B cell (primary cell): ENCODE measurements at regions not wholly inside any gene's neighbourhood (a gene's known extent, or its start where the extent isn't known, plus 50 kb on each side); places are given as distances from the start of the nearest gene placed in this dataset.

Experiments
- ATAC-seq: fragments of 200-7000 bp; cut with Tn5 transposase; one replicate; pipeline ENCODE4 v1.10.0; 2021; ENCODE audit warnings: low read depth, mild to moderate bottlenecking, moderate number of reproducible peaks, moderate library complexity
- CTCF ChIA-PET: fragments of 350-600 bp; sonication (Branson Sonifier 250); formaldehyde crosslinking; loops from one replicate; lab custom pipeline; 2021; ENCODE audit warnings: antibody characterized with exemption, inconsistent platforms; lab: Charles Lee
- POLR2A ChIA-PET: fragments of 350-600 bp; sonication (Branson Sonifier 250); formaldehyde crosslinking; loops from one replicate; lab custom pipeline; 2021; ENCODE audit warnings: antibody characterized with exemption; lab: Charles Lee
- DNase-seq: peaks from one replicate; pipeline ENCODE4 v3.0.0; 2013
- H2AFZ ChIP-seq: 2 replicates; pipeline ENCODE4 v1.6.1; 2012; ENCODE audit warnings: mild to moderate bottlenecking, low read depth, low read length; ENCODE audit not compliant: insufficient read depth, poor library complexity, severe bottlenecking
- H3K27ac ChIP-seq, 2 donors: 1 replicate in 1 of 2; 2 replicates in 1 of 2; pipeline ENCODE4 v1.5.1; 2012 to 2013; ENCODE audit warnings: low read length in 2 of 2, mild to moderate bottlenecking in 2 of 2, moderate library complexity in 1 of 2
- H3K27me3 ChIP-seq, 4 experiments: fragments of 200-600 bp in 1 of 4; sonication (generic) in 1 of 4; replicated peaks in 1 of 4; 1 replicate in 2 of 4; 2 replicates in 2 of 4; pipeline versions ENCODE4 v1.6.1 to v1.7.0; 2013 to 2016; ENCODE audit warnings: low read length in 3 of 4, mild to moderate bottlenecking in 2 of 4, mixed read lengths in 1 of 4, moderate library complexity in 1 of 4; ENCODE audit not compliant: insufficient read depth in 4 of 4, control insufficient read depth in 3 of 4; ENCODE audit errors: control extremely low read depth in 1 of 4
- H3K36me3 ChIP-seq, 2 experiments: replicated peaks in 1 of 2; 1 replicate in 1 of 2; 2 replicates in 1 of 2; pipeline versions ENCODE4 v1.6.1 to v1.7.1; 2013; ENCODE audit warnings: low read length in 1 of 2; ENCODE audit not compliant: insufficient read depth in 2 of 2, control insufficient read depth in 1 of 2; ENCODE audit errors: control extremely low read depth in 1 of 2, extremely low read depth in 1 of 2
- H3K4me1 ChIP-seq, 2 donors: fragments of 200-600 bp in 1 of 2; sonication (generic) in 1 of 2; 1 replicate in 1 of 2; 2 replicates in 1 of 2; pipeline versions ENCODE4 v1.5.1 to v1.6.1; 2013 to 2017; ENCODE audit warnings: low read length in 2 of 2; ENCODE audit not compliant: control insufficient read depth in 2 of 2, insufficient read depth in 2 of 2
- H3K4me2 ChIP-seq: replicated peaks from 2 replicates; pipeline ENCODE3; 2012; ENCODE audit warnings: mild to moderate bottlenecking, low read depth, low read length; ENCODE audit not compliant: poor library complexity, severe bottlenecking
- H3K4me3 ChIP-seq, 5 experiments: fragments of 200-600 bp in 1 of 5; sonication (generic) in 1 of 5; 1 replicate in 3 of 5; 2 replicates in 2 of 5; pipeline versions ENCODE4 v1.5.1 to v1.7.0; 2011 to 2016; ENCODE audit warnings: low read length in 4 of 5, mild to moderate bottlenecking in 4 of 5, low read depth in 2 of 5, control low read depth in 1 of 5, moderate library complexity in 1 of 5; ENCODE audit not compliant: insufficient read depth in 1 of 5; ENCODE audit errors: control extremely low read depth in 1 of 5, extremely low read depth in 1 of 5
- H3K79me2 ChIP-seq: fragments of 200-600 bp; sonication (generic); one replicate; pipeline ENCODE4 v1.6.0; 2016; ENCODE audit warnings: low read length; ENCODE audit not compliant: control insufficient read depth, insufficient read depth
- H3K9ac ChIP-seq: fragments of 200-600 bp; sonication (generic); 2 replicates; pipeline ENCODE4 v1.6.1; 2017; ENCODE audit warnings: mild to moderate bottlenecking, low read length, moderate library complexity
- H3K9me3 ChIP-seq, 3 donors: one replicate each; pipeline versions ENCODE4 v1.6.1 to v1.7.1; 2013; ENCODE audit warnings: low read length in 2 of 3; ENCODE audit not compliant: control insufficient read depth in 2 of 3, insufficient read depth in 1 of 3; ENCODE audit errors: control extremely low read depth in 1 of 3
- H4K20me1 ChIP-seq: 2 replicates; pipeline ENCODE4 v1.6.0; 2012; ENCODE audit warnings: mild to moderate bottlenecking, low read length; ENCODE audit not compliant: insufficient read depth, control insufficient read depth, poor library complexity, severe bottlenecking
- H3K27ac Mint-ChIP-seq: one replicate; pipeline ENCODE4 v1.8.0; 2021; ENCODE audit warnings: mixed read lengths
- H3K27me3 Mint-ChIP-seq: one replicate; pipeline ENCODE4 v1.8.0; 2021; ENCODE audit warnings: mixed read lengths
- H3K4me1 Mint-ChIP-seq: one replicate; pipeline ENCODE4 v1.8.0; 2021; ENCODE audit warnings: mixed read lengths
- H3K4me3 Mint-ChIP-seq: one replicate; pipeline ENCODE4 v1.8.0; 2021; ENCODE audit warnings: mixed read lengths
- H3K9me3 Mint-ChIP-seq: one replicate; pipeline ENCODE4 v1.8.0; 2022; ENCODE audit warnings: mixed read lengths; ENCODE audit not compliant: insufficient read depth
- EZH2 ChIP-seq: IDR thresholded peaks from 2 replicates; pipeline ENCODE4 v1.6.1; 2012; ENCODE audit warnings: borderline replicate concordance, low read depth, mild to moderate bottlenecking, moderate library complexity, low read length; ENCODE audit not compliant: insufficient read depth, poor library complexity, severe bottlenecking
- WGBS: methylation state at CpG from one replicate; pipeline ENCODE4 v1.1.5; 2013; ENCODE audit warnings: missing lambda C conversion rate; ENCODE audit not compliant: insufficient coverage; 5-methylcytosine and 5-hydroxymethylcytosine counted together
- intact Hi-C: fragments of 100-400 bp; cut with micrococcal nuclease; formaldehyde crosslinking; loops from one replicate; pipeline ENCODE4 v1.10.0; 2022
- TF ChIP-seq, protein P1 (sequence below): fragments of 200-600 bp; IDR thresholded peaks from one replicate; pipeline ENCODE4 v1.8.0; 2022; ENCODE audit warnings: antibody characterized with exemption, mild to moderate bottlenecking

DNA sequence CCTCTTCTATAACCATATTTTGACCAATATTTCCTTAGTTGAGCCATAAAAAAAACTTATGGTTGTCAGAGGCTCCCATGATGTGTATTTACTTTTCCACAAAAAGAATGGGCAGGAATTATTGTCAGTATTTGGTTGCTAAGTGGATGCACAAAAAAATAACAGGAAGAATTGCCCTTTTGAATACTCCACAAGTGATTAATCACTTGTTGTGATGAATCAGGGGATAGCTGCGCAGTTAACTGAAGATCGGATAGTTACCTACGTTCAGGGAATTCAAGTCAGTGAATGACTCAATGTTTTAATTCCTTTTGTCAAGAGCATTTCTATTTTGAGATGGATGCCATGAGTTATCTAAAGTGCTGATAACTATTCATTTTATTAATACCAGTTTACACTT, 785.2 kb upstream of the B3GALT2 start:
- H2AFZ ChIP-seq, result no peak overlapping the region
- WGBS, result no CpG with 5 or more reads among the region's 3 CpGs
- no peak overlapping the region for H3K4me2 ChIP-seq
- H3K27me3 ChIP-seq, result no peaks in the 10 kb centered on the region
- no peaks in the 10 kb centered on the region for H3K27me3 Mint-ChIP-seq
- no peak for DNase-seq
- no peak overlapping the region for H3K4me3 Mint-ChIP-seq
- no peaks in the 10 kb centered on the region for H3K79me2 ChIP-seq
- no peak for TF ChIP-seq EZH2
- TF ChIP-seq, protein P1, sequence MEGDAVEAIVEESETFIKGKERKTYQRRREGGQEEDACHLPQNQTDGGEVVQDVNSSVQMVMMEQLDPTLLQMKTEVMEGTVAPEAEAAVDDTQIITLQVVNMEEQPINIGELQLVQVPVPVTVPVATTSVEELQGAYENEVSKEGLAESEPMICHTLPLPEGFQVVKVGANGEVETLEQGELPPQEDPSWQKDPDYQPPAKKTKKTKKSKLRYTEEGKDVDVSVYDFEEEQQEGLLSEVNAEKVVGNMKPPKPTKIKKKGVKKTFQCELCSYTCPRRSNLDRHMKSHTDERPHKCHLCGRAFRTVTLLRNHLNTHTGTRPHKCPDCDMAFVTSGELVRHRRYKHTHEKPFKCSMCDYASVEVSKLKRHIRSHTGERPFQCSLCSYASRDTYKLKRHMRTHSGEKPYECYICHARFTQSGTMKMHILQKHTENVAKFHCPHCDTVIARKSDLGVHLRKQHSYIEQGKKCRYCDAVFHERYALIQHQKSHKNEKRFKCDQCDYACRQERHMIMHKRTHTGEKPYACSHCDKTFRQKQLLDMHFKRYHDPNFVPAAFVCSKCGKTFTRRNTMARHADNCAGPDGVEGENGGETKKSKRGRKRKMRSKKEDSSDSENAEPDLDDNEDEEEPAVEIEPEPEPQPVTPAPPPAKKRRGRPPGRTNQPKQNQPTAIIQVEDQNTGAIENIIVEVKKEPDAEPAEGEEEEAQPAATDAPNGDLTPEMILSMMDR, result no peak
- no peaks in the 10 kb centered on the region for H4K20me1 ChIP-seq
- H3K4me1 ChIP-seq, result no peaks in the 10 kb centered on the region
- H3K36me3 ChIP-seq, result no peaks in the 10 kb centered on the region
- intact Hi-C loops, result no loop called here
- CTCF ChIA-PET, result no interaction called here
- no peak overlapping the region for H3K4me3 ChIP-seq
- no peaks in the 10 kb centered on the region for H3K9me3 Mint-ChIP-seq
- H3K9ac ChIP-seq, result no peak overlapping the region
- no peak for ATAC-seq
- H3K9me3 ChIP-seq, result peaks cover 0 to 1% (median 0%) of the 10 kb centered on the region in 3 donors
- H3K4me1 Mint-ChIP-seq, result no peaks in the 10 kb centered on the region
- no peak overlapping the region for H3K27ac ChIP-seq
- POLR2A ChIA-PET, result no interaction called here
- H3K27ac Mint-ChIP-seq, result no peak overlapping the region

DNA sequence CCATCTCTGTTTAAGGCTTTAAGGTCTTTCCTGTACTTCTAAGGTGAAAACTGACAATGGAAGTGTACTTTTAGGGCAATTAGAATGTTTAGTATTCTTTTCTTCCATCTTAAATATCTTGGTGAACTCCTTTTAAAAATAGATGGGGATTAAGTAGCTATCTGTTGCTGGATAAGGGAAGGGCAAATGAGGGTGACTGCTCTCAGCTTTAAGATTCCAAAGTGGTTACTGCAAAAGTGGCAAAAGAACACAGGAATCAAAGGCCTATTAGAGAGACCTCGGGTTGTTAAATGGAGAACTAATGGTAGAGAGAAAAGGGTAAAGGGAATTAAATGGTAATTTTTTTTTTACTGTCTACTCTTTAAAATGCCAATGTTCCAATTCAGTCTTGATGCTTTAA, 774.1 kb upstream of the B3GALT2 start:
- no peak overlapping the region for H3K4me2 ChIP-seq
- WGBS, result no CpG with 5 or more reads among the region's 1 CpG
- ATAC-seq, result no peak
- Mint-ChIP-seq H3K4me1 (no peaks in the 10 kb centered on the region), H3K27ac (no peak overlapping the region), H3K9me3 (no peaks in the 10 kb centered on the region), H3K27me3 (no peaks in the 10 kb centered on the region), H3K4me3 (no peak overlapping the region)
- intact Hi-C loops, result no loop called here
- H3K4me3 ChIP-seq, result no peak overlapping the region
- H3K79me2 ChIP-seq, result no peaks in the 10 kb centered on the region
- no peak overlapping the region for H3K27ac ChIP-seq
- no peaks in the 10 kb centered on the region for H4K20me1 ChIP-seq
- peaks cover 0 to 1% (median 0%) of the 10 kb centered on the region in 3 donors for H3K9me3 ChIP-seq
- no peaks in the 10 kb centered on the region for H3K4me1 ChIP-seq
- no peaks in the 10 kb centered on the region for H3K36me3 ChIP-seq
- no peak overlapping the region for H3K9ac ChIP-seq
- no peak overlapping the region for H2AFZ ChIP-seq
- DNase-seq, result no peak
- ChIA-PET CTCF (no interaction called here), POLR2A (no interaction called here)
- TF ChIP-seq EZH2, result no peak
- TF ChIP-seq, protein P1, result no peak
- no peaks in the 10 kb centered on the region for H3K27me3 ChIP-seq
